ENCODE measurements at regions not wholly inside any gene's neighbourhood (a gene's known extent, or its start where the extent isn't known, plus 50 kb on each side); places are given as distances from the start of the nearest gene placed in this dataset.

- DNase-seq (ENCODE audit: low read depth): no peak
- TF ChIP-seq CTCF (IDR thresholded peaks at IDR 0.05; ENCODE audit: control insufficient read depth, extremely low read depth, insufficient read depth): no peak
These were observed 394.4 kb downstream of the QKI start for GRCh38 chr6:163808871-163809270.

GRCh38 chr6:163808231-163808630 is 393.7 kb downstream of the QKI start:
- DNase-seq (ENCODE audit: low read depth): no peak
- H3K4me3 ChIP-seq (ENCODE audit: low read depth, low read length): no peak overlapping the region
- TF ChIP-seq CTCF (IDR thresholded peaks at IDR 0.05; ENCODE audit: control insufficient read depth, extremely low read depth, insufficient read depth): no peak

More at GRCh38 chr6:163808871-163809270, 394.4 kb downstream of the QKI start:
- H3K4me3 ChIP-seq (ENCODE audit: low read depth, low read length): no peak overlapping the region

- DNase-seq (ENCODE audit: low read depth): no peak
- H3K4me3 ChIP-seq (ENCODE audit: low read depth, low read length): no peak overlapping the region
- TF ChIP-seq CTCF (IDR thresholded peaks at IDR 0.05; ENCODE audit: control insufficient read depth, extremely low read depth, insufficient read depth): no peak
These were observed 392.4 kb downstream of the QKI start for GRCh38 chr6:163806755-163807499.

- DNase-seq (ENCODE audit: low read depth): no peak
- no peak for TF ChIP-seq CTCF (IDR thresholded peaks at IDR 0.05; ENCODE audit: control insufficient read depth, extremely low read depth, insufficient read depth)
- no peak overlapping the region for H3K4me3 ChIP-seq (ENCODE audit: low read depth, low read length)
These were observed 390.5 kb downstream of the QKI start for GRCh38 chr6:163804991-163805390.

GRCh38 chr6:163802267-163802666 is 387.7 kb downstream of the QKI start:
- no peak for TF ChIP-seq CTCF (IDR thresholded peaks at IDR 0.05; ENCODE audit: control insufficient read depth, extremely low read depth, insufficient read depth)
- no peak overlapping the region for H3K4me3 ChIP-seq (ENCODE audit: low read depth, low read length)
- no peak for DNase-seq (ENCODE audit: low read depth)

- DNase-seq (ENCODE audit: low read depth): no peak
- no peak overlapping the region for H3K4me3 ChIP-seq (ENCODE audit: low read depth, low read length)
- no peak for TF ChIP-seq CTCF (IDR thresholded peaks at IDR 0.05; ENCODE audit: control insufficient read depth, extremely low read depth, insufficient read depth)
These were observed 382.9 kb downstream of the QKI start for GRCh38 chr6:163797296-163797845.
